ENCODE measurements at regions not wholly inside any gene's neighbourhood (a gene's known extent, or its start where the extent isn't known, plus 50 kb on each side); places are given as distances from the start of the nearest gene placed in this dataset.
A peak's percentile ranks its signal among the peaks of the same experiment; 100 is the strongest.

DNA sequence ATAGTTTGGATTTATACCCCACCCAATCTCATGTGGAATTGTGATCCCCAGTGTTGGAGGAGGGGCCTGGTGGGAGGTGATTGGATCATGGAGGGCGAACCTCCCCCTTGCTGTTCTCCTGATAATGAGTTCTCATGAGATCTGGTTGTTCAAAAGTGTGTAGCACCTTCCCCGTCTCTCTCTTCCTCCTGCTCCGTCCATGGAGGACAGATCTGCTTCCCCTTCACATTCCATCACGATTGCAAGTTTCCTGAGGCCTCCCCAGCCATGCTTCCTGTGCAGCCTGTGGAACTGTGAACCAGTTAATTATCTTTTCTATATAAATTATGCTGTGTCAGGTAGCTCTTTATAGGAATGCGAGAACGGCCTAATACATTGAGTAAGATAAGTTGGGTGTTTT, 518.8 kb upstream of the LCORL start:
- no TSS peak for BruUV-seq (replicated peaks)
- H3K4me3 ChIP-seq (ENCODE audit: low read depth, low read length, poor library complexity, severe bottlenecking), result no peak overlapping the region
- TF ChIP-seq, protein P1, sequence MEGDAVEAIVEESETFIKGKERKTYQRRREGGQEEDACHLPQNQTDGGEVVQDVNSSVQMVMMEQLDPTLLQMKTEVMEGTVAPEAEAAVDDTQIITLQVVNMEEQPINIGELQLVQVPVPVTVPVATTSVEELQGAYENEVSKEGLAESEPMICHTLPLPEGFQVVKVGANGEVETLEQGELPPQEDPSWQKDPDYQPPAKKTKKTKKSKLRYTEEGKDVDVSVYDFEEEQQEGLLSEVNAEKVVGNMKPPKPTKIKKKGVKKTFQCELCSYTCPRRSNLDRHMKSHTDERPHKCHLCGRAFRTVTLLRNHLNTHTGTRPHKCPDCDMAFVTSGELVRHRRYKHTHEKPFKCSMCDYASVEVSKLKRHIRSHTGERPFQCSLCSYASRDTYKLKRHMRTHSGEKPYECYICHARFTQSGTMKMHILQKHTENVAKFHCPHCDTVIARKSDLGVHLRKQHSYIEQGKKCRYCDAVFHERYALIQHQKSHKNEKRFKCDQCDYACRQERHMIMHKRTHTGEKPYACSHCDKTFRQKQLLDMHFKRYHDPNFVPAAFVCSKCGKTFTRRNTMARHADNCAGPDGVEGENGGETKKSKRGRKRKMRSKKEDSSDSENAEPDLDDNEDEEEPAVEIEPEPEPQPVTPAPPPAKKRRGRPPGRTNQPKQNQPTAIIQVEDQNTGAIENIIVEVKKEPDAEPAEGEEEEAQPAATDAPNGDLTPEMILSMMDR (conservative IDR thresholded peaks at IDR 0.05; ENCODE audit: low read depth, low read length), result no peak
- TF ChIP-seq EZH2 (IDR thresholded peaks at IDR 0.05; ENCODE audit: borderline replicate concordance, low read depth, low read length, poor library complexity, severe bottlenecking), result no peak
- no peaks in the 10 kb centered on the region for H3K36me3 ChIP-seq (ENCODE audit: insufficient read depth, low read length, poor library complexity, severe bottlenecking)
- intact Hi-C loops (cut with micrococcal nuclease; ENCODE audit: unreplicated experiment), result no loop called here
- H3K27me3 ChIP-seq (replicated peaks; ENCODE audit: insufficient read depth, low read depth, low read length, poor library complexity), result no peaks in the 10 kb centered on the region
- no peak overlapping the region for H3K27ac ChIP-seq (ENCODE audit: low read depth, low read length, poor library complexity, severe bottlenecking)
- ChIA-PET POLR2A (ENCODE audit: low non-redundant PET) (no interaction called here), CTCF (no interaction called here)
- no peaks in the 10 kb centered on the region for H3K9me3 ChIP-seq (ENCODE audit: low read depth, low read length, poor library complexity, severe bottlenecking)
- DNase-seq (ENCODE audit: low spot score), result no peak
- H3K4me1 ChIP-seq (ENCODE audit: insufficient read depth, low read length, poor library complexity, severe bottlenecking), result no peaks in the 10 kb centered on the region

DNA sequence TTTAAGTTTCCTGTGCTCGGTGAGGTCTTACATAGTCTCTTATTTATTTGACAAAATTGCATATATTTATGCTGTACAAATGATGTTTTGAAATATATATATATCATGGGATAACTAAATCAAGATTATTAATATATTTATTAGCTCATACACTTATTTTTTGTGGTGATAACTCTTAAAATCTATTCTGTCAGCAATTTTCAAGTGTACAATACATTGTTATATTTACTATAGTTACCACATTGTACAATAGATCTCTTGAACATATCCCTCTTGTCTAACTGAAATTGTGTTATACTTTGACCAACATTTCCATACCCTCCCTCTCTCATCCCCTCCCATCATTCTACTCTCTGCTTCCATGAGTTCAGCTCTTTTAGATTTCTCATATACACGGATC, 516.6 kb upstream of the LCORL start:
- ChIA-PET CTCF (no interaction called here), POLR2A (ENCODE audit: low non-redundant PET) (no interaction called here)

DNA sequence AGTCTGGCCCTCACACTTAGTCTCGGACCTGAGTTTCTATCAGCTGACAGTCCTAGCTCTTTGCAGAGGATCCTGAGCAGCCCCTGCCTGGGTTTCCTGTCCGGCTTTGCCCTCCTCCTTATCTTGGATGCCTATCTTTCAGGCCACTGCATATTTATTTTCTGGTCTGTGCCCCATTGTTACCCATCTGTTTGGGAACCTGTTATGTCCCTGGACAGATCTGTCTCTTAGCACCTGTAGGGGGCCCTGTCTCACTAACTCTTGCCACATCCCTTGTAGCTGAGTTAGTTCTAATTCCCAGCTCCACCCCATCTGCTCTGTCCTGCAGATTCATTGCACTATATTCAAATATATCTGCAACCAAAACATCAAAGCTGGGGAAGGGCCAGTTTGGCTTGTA, 514.9 kb upstream of the LCORL start:
- no peaks in the 10 kb centered on the region for H3K9me3 ChIP-seq (ENCODE audit: low read depth, low read length, poor library complexity, severe bottlenecking)
- ChIA-PET POLR2A (ENCODE audit: low non-redundant PET) (no interaction called here), CTCF (no interaction called here)
- no peaks in the 10 kb centered on the region for H3K36me3 ChIP-seq (ENCODE audit: insufficient read depth, low read length, poor library complexity, severe bottlenecking)
- H3K27ac ChIP-seq (ENCODE audit: low read depth, low read length, poor library complexity, severe bottlenecking), result no peak overlapping the region
- DNase-seq (ENCODE audit: low spot score), result peak; percentile 3
- H3K4me3 ChIP-seq (ENCODE audit: low read depth, low read length, poor library complexity, severe bottlenecking), result no peak overlapping the region
- no peaks in the 10 kb centered on the region for H3K27me3 ChIP-seq (replicated peaks; ENCODE audit: insufficient read depth, low read depth, low read length, poor library complexity)
- no peaks in the 10 kb centered on the region for H3K4me1 ChIP-seq (ENCODE audit: insufficient read depth, low read length, poor library complexity, severe bottlenecking)
- intact Hi-C loops (cut with micrococcal nuclease; ENCODE audit: unreplicated experiment), result no loop called here
- no TSS peak for BruUV-seq (replicated peaks)
- no peak for TF ChIP-seq EZH2 (IDR thresholded peaks at IDR 0.05; ENCODE audit: borderline replicate concordance, low read depth, low read length, poor library complexity, severe bottlenecking)

More for the DNA sequence above, 516.6 kb upstream of the LCORL start:
- no TSS peak for BruUV-seq (replicated peaks)
- intact Hi-C loops (cut with micrococcal nuclease; ENCODE audit: unreplicated experiment), result no loop called here
- H3K9me3 ChIP-seq (ENCODE audit: low read depth, low read length, poor library complexity, severe bottlenecking), result no peaks in the 10 kb centered on the region
- no peaks in the 10 kb centered on the region for H3K27me3 ChIP-seq (replicated peaks; ENCODE audit: insufficient read depth, low read depth, low read length, poor library complexity)
- no peaks in the 10 kb centered on the region for H3K4me1 ChIP-seq (ENCODE audit: insufficient read depth, low read length, poor library complexity, severe bottlenecking)
- no peak overlapping the region for H3K27ac ChIP-seq (ENCODE audit: low read depth, low read length, poor library complexity, severe bottlenecking)
- H3K36me3 ChIP-seq (ENCODE audit: insufficient read depth, low read length, poor library complexity, severe bottlenecking), result no peaks in the 10 kb centered on the region
- no peak for TF ChIP-seq EZH2 (IDR thresholded peaks at IDR 0.05; ENCODE audit: borderline replicate concordance, low read depth, low read length, poor library complexity, severe bottlenecking)
- TF ChIP-seq, protein P1 (conservative IDR thresholded peaks at IDR 0.05; ENCODE audit: low read depth, low read length), result no peak
- DNase-seq (ENCODE audit: low spot score), result no peak
- H3K4me3 ChIP-seq (ENCODE audit: low read depth, low read length, poor library complexity, severe bottlenecking), result no peak overlapping the region

DNA sequence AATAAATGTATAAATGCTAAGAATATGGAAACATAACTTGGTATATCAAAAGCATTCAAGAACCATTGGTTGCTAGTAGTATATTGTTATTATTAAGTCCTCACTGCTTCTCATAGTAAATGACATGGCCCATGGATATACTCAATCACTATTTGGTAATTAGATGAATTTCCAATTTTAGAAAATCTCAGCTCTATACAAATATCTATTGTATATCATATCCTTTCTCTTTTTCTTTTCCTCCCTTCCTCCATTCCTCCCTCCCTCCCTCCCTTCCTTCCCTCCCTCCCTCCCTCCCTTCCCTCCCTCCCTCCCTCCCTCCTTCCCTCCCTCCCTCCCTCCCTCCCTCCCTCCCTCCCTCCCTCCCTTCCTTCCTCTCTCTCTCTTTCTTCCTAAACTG, 514.4 kb upstream of the LCORL start:
- intact Hi-C loops (cut with micrococcal nuclease; ENCODE audit: unreplicated experiment), result no loop called here
- Histone ChIP-seq H3K27me3 (replicated peaks; ENCODE audit: insufficient read depth, low read depth, low read length, poor library complexity) (no peaks in the 10 kb centered on the region), H3K9me3 (ENCODE audit: low read depth, low read length, poor library complexity, severe bottlenecking) (no peaks in the 10 kb centered on the region), H3K36me3 (ENCODE audit: insufficient read depth, low read length, poor library complexity, severe bottlenecking) (no peaks in the 10 kb centered on the region), H3K4me1 (ENCODE audit: insufficient read depth, low read length, poor library complexity, severe bottlenecking) (no peaks in the 10 kb centered on the region), H3K27ac (ENCODE audit: low read depth, low read length, poor library complexity, severe bottlenecking) (no peak overlapping the region), H3K4me3 (ENCODE audit: low read depth, low read length, poor library complexity, severe bottlenecking) (no peak overlapping the region)
- POLR2A ChIA-PET (ENCODE audit: low non-redundant PET), result no interaction called here
- TF ChIP-seq, protein P1 (conservative IDR thresholded peaks at IDR 0.05; ENCODE audit: low read depth, low read length), result no peak
- TF ChIP-seq EZH2 (IDR thresholded peaks at IDR 0.05; ENCODE audit: borderline replicate concordance, low read depth, low read length, poor library complexity, severe bottlenecking), result no peak
- CTCF ChIA-PET, result no interaction called here
- no TSS peak for BruUV-seq (replicated peaks)
- no peak for DNase-seq (ENCODE audit: low spot score)
